Kidney glomerular epithelial cell (primary cell): ENCODE measurements at regions not wholly inside any gene's neighbourhood (a gene's known extent, or its start where the extent isn't known, plus 50 kb on each side); places are given as distances from the start of the nearest gene placed in this dataset.
"Not testable (repeated sequence)": the region's sequence is repeated elsewhere in the genome, so short reads cannot be mapped to it uniquely, and the experiment has no call there.

Experiments
- DNase-seq: peaks from one replicate; lab custom pipeline; 2025; lab: John Stamatoyannopoulos, UW

DNA sequence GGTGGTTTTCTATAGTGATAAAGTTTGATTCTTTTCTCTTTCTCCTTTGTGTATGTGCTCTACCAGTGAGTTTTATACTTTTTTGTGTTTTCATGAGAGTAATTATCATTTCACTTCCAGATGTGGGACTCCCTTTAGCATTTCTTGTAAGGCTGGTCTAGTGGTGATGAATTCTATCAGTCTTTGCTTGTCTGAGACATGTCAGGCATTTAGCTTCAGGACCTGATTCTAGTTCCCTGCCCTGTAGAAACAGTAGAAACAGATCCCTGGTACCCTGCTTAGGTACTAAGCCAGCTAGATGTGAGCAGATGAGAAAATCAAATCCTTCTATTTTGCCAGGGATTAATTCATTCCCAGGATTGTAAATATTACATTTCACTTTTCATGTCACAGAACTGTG lies 203.7 kb downstream of the ALG10 start:
- DNase-seq: not testable (repeated sequence)

DNA sequence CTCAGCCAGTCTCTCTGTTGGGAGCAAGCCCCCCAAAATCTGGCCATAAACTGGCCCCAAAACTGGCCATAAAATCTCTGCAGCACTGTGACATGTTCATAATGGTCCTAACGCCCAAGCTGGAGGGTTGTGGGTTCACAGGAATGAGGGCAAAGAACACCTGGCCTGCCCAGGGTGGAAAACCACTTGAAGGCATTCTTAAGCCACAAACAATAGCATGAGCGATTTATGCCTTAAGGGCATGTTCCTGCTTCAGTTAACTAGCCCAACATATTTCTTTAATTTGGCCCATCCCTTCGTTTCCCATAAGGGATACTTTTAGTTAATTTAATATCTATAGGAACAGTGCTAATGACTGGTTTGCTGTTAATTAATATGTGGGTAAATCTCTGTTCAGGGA lies 205.8 kb downstream of the ALG10 start:
- not testable (repeated sequence) for DNase-seq

DNA sequence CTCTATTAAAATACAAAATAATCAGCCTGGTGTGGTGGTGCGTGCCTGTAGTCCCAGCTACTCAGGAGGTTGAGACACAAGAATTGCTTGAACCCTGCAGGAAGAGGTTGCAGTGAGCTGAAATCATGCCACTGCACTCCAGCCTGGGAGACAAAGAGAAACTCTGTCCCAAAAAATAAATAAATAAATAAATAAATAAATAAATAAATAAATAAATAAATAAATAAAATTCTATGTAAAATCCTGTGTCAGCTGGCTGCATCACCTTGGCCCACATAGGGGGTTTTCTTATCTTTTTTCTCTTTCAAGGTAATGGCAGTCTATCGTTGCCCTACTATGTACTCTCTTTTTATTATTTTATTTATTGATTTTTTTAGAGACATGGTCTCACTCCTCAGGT lies 206.7 kb downstream of the ALG10 start:
- DNase-seq: not testable (repeated sequence)

DNA sequence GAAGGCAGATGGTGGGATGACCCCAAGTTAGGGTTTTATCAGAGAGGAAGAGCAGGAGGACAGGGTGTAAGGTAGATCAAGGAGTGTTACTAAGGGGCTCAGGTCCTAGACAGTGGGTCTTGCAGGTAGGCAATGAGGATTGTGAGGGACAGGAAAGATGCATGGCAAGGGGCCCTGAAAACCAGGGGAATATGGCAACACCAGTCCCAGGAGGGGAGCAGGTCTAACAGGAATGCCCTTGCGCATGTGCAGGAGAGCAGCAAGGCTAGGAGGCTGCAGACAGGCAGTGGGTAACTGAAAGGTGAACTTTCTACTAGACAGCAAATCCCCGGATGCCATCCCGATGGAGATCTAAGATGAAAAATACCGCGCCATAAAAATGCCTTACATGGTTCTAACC lies 211.3 kb downstream of the ALG10 start:
- no peak for DNase-seq

DNA sequence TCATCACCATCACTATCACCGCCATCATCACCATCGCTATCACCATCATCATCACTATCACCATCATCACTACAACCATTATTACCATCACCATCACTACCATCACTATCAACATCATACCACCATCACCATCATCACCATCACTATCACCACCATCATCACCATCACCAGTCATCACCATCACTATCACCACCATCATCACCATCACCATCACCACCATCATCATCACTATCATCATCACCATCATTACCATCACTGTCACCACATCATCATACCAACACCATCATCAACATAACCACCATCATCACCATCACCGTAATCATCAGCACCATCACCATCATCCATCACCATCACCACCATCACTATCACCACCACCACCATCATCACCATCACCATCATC lies 213.8 kb downstream of the ALG10 start:
- no peak for DNase-seq

DNA sequence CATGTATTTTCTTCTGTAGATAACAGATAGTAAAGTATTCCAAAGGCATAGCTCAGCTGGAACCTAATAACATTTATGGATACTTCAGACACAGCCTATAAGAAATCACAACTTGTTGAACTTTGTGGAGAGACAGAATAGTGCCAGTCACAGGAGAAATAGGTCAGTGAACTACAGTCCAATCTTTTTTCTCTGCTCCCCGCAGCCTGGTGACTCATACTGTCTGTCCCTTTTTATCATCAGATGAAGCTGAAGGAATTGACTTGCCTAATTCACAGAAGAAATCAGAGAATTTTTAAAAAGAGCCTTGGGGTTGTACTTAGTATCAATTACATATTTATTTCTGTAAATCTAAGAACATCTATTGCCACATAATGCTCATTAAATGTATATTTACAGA lies 222.3 kb downstream of the ALG10 start:
- no peak for DNase-seq

DNA sequence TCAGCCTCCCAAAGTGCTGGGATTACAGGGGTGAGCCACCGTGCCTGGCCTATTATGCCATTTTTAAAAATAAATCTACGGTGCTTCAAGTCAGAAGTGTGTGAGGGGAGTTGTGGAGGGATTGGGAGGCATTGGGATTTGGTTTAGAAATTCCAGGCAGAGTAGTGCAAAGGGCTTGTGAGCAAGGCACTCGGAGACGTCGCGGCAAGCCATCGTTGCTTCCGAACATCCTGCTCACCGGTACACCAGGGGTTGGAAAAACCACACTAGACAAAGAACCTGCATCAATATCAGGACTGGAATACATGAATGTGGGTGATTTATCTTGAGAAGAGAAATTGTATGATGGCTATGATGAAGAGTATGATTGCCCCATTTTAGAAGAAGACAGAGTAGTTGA lies 227.0 kb downstream of the ALG10 start:
- DNase-seq: no peak

DNA sequence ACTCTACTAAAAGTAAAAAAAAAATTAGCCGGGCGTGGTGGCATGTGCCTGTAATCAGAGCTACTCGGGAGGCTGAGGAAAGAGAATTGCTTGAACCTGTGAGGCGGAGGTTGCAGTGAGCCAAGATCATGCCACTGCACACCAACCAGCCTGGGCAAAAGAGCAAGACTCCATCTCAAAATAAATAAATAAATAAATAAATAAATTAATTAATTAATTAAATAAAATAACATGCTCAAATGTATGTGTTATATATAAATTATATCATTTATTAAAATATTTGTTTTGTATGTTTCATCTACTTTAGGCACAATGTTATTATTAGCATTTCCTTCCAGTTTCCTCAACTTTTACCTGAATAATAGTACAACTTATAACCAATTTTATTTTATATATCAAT lies 229.6 kb downstream of the ALG10 start:
- not testable (repeated sequence) for DNase-seq

DNA sequence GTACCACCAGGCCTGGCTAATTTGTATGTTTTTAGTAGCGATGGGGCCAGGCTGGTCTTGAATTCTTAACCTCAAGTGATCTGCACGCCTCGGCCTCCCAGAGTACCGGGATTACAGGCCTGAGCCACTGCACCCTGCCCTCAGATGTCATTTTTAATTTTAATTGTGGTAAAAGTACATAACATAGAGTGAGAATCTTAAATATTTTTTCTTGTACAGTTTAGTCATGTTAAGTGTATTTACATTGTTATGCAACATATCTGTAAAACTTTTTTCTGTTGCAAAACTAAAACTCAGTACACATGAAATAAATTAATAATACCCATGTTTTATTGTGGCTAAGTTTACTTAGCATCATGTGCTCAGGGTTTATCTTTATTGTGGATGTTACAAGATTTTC lies 231.4 kb downstream of the ALG10 start:
- DNase-seq: no peak

DNA sequence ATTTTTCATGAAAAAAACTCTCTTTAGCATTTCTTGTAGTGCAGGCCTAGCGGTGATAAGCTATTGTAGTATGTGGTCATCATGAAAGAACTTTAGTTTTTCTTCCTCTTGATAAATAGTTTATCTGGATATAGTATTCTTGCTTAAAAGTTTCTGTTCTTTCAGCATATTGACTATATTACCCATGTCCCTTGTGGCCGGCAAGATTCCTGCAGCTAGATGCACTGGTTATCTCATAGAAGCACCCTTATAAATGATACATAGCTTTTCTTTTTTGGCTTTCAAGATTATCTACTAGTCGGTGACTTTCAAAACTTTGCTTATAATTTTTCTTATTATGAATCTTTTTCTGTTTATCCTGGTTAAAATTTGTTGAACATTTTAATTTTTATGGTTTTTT lies 234.8 kb downstream of the ALG10 start:
- DNase-seq: no peak

DNA sequence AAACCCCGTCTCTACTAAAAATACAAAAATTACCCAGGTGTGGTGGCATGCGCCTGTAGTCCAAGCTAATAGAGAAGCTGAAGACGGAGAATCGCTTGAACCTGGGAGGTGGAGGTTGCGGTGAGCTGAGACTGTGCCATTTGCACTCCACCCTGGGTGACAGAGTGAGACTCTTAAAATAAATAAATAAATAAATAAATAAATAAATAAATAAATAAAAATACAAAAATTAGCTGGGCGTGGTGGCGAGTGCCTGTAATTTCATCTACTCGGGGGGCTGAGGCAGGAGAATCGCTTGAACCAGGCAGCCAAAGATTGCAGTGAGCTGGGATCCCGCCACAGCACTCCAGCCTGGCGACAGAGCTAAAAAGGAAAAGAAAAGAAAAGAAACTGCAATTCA lies 239.8 kb downstream of the ALG10 start:
- not testable (repeated sequence) for DNase-seq

DNA sequence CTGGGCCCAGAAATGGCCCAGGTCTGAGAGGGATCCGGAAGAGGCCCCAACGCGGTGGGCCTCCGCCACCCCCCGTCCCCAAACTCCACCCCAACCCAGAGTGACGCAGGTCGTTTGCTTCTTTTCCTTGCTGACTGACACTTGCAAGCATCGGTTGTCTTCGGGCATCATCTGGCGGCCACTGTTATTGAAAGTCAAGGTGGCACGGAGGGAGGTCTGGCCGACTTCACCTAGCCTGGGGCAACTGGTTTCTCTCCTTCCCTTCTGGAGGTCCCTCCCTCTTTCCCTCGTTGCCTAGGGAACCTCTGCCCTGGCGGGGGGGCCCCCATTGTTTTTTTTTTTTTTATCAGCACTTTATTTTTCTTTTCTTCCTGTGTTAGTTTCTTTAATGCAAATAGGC lies 241.8 kb downstream of the ALG10 start:
- DNase-seq: no peak

DNA sequence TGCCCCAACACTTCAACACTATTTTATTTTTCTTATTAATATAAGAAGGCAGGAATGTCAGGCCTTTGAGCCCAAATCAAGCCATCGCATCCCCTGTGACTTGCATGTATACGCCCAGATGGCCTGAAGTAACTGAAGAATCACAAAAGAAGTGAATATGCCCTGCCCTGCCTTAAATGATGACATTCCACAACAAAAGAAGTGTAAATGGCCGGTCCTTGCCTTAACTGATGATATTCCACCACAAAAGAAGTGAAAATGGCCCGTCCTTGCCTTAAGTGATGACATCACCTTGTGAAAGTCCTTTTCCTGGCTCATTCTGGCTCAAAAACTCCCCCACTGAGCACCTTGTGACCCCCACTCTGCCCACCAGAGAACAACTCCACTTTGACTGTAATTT lies 251.4 kb downstream of the ALG10 start:
- DNase-seq: not testable (repeated sequence)

DNA sequence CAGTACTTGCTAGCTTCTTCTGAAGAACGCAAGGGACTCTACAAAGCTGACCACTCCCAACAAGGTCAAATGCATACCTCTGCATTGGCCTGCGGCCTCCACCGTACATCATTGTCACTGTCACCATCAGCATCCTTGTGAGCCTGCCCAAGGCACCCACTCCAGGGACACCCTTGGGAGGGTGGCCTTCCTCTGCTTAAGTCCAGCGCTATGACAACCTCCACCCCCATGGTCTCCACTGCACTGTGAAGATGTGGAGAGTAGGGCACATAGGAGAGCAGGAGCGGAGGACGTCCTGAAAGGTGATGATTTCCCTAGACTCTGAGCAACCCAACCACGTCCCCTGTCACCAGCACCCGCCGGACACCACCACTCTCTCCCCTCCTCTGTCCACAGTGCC lies 252.8 kb downstream of the ALG10 start:
- no peak for DNase-seq

DNA sequence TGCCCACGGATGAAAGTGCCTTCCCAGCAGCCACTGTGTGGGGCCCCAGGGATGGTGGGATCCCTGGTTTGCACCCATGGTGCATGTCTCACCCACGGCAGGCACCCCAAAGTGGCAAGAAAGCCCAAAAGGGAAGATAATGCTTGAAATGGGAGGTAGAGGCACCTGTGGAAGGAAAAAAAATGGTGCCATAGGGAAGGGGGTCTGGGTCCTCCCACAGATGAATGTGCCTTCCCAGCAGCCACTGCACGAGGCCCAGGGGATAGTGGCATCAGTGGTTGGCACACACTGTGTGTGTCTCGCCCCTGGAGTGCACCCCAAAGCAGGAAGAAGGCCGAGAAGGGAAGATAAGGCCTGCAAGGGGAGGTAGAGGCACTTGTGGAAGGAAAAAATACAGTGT lies 264.2 kb downstream of the ALG10 start:
- DNase-seq: no peak

DNA sequence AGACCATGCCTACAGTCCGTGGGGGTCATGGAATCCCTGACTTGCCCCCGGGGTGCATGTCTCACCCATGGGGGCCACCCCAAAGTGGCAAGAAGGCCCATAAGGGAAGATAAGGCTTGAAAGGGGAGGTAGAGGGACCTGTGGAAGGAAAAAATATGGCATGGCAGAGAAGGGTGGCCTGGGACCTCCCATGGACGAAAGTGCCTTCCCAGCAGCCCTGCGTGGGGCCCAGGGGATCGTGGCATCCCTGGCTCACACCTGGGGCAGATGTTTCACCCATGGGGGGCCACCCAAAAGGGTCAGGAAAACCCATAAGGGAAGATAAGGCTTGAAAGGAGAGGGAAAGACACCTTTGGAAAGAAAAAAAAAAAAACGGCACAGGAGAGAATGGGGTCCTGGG lies 264.6 kb downstream of the ALG10 start:
- no peak for DNase-seq

DNA sequence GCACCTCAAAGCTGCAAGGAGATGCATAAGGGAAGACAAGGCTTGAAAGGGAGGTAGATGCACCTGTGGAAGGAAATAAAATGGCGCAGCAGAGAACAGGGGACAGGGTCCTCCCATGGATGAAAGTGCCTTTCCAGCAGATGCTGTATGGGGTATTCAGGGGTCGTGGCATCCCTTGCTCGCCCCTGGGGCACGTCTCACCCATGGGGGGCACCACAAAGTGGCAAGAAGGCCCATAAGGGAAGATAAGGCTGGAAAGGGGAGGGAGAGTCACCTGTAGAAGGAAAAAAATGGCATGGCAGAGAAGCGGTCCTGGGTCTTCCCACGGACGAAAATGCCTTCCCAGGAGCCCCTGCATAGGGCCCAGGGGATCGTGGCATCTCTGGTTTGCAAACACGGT lies 265.1 kb downstream of the ALG10 start:
- DNase-seq: no peak

DNA sequence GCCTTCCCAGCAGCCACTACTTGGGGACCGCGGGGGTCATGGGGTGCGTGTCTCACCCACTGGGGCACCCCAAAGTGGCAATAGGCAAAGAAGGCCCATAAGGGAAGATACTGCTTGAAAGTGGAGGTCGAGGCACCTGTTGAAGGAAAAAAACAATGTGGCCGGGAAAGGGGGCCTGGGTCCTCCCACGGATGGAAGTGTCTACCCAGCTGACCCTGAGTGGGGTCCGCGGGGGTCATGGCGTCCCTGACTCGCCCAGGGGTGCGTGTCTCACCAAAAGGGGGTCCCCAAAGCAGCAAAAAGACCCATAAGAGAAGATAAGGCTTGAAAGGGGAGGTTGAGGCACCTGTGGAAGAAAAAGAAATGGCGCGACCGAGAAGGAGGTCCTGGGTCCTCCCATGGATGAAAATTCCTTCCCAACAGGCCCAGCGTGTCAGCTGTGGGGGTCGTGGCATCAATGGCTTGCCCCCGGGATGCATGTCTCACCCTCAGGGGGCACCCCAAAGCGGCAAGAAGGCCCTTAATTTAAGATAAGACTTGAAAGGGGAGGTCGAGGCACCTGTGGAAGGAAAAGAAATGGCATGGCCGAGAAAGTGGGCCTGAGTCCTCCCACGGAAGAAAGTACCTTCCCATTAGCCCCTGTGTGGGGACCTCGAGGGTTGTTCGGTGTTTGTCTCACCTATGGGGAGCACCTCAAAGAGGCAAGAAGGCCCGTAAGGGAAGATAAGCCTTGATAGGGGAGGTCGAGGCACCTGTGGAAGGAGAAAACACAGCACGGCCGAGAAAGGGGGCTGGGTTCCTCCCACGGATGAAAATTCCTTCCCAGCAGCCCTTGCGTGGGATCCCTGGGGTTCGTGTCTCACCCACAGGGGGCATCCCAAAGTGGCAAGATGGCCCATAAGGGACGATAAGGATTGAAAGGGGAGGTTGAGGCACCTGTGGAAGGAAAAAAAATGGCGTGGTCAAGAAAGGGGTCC lies 266.0 kb downstream of the ALG10 start:
- no peak for DNase-seq

DNA sequence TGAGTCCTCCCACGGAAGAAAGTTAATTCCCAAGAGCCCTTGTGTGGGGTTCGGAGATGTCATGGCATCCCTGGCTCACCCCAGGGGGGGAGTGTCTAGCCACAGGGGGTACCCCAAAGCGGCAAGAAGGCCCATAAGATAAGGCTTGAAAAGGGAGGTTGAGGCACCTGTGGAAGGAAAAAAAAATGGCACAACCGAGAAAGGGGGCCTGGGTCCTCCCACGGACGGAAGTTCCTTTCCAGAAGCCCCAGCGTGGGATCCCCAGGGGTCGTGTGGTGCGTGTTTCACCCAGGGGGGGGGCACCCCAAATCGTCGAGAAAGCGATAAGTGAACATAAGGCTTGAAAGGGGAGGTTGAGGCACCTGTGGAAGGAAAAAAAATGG lies 266.7 kb downstream of the ALG10 start:
- no peak for DNase-seq

DNA sequence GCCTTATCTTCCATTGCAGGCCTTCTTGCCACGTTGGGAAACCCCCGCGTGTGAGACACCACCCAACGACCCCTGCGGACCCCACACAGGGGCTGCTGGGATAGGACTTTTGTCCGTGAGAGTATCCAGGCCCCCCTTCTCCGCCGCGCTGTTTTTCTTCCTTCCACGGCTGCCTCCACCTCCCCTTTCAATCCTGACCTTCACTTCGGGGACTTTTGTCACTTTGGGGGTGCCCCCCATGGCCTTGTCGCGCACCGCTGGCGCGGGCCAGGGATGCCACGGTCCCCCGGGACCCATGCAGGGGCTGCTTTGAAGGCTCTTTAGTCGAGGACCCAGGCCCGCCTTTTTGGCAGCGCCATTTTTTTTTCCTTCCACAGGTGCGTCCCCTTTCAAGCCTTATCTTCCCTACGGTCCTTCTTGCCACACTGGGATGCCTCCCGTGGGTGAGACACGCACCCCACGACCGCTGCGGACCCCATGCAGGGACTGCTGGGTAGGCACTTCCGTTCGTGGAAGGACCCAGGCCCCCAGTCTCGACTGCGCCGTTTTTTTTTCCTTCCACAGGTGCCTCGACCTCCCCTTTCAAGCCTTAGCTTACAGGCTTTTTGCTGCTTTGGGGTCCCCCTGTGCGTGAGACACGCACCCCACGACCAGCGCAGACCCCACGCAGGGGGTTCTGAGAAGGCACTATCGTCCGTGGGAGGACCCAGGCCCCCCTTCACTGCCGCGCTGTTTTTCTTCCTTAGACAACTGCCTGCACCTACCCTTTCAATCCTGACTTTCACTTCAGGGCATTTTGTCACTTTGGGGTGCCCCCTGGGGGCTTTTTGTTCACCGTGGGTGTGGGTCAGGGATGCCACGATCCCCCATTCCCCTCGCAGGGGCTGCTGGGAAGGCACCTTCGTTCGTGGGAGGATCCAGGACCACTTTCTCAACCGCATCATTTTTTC lies 267.4 kb downstream of the ALG10 start:
- no peak for DNase-seq

DNA sequence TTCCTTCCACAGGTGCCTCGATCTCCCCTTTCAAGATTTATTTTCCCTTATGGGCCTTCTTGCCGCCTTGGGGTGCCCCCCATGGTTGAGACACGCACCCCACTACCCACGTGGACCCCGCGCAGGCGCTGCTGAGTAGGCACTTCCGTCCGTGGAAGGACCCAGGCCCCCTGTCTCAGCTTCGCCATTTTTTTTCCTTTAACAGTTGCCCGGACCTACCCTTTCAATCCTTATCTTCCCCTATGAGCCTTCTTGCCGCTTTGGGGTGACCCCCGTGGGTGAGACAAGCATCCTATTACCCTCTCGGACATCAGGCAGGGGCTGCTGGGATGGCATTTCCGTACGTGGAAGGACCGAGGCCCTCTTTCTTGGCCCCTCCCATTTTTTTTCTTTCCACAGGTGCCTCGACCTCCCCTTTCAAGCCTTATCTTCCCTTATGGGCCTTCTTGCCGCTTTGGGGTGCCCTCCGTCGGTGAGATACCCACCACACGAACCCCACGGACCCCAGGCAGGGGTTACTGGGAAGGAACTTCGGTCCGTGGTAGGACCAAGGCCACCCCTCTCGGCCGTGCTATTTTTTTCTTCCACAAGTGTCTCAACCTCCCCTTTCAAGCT lies 268.2 kb downstream of the ALG10 start:
- DNase-seq: no peak

DNA sequence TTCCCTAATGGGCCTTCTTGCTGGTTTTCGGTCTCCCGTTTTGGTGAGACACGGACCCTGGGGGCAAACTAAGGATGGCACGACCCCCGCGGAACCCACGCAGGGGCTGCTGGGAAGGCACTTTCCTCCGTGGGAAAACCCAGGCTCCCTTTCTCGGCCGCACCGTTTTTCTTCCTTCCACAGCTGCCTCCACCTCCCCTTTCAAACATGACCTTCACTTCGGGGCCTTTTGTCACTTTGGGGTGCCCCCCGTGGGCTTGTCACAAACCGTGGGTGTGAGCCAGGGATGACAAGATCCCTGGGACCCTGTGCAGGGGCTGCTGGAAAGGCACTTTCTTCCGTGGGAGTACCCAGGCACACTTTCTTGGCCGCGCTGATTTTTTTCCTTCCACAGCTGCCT lies 268.7 kb downstream of the ALG10 start:
- DNase-seq: no peak
